GM21526 (cell line): ENCODE measurements at regions not wholly inside any gene's neighbourhood (a gene's known extent, or its start where the extent isn't known, plus 50 kb on each side); places are given as distances from the start of the nearest gene placed in this dataset.

Experiments used
- ATAC-seq: cut with Tn5 transposase; IDR thresholded peaks from one replicate; pipeline ENCODE4 v1.9.1; 2021; ENCODE audit warnings: moderate library complexity; ENCODE audit not compliant: unreplicated experiment, low FRiP score

- no peak for ATAC-seq
These were observed 316.6 kb upstream of the MEX3C start for GRCh38 chr18:51514128-51514527.

GRCh38 chr18:51516478-51517038 lies 319.1 kb upstream of the MEX3C start:
- no peak for ATAC-seq

- ATAC-seq, result no peak
These were observed 322.1 kb upstream of the MEX3C start for GRCh38 chr18:51519571-51519970.

GRCh38 chr18:51520676-51521180 lies 323.2 kb upstream of the MEX3C start:
- no peak for ATAC-seq

GRCh38 chr18:51522338-51522737 lies 324.9 kb upstream of the MEX3C start:
- no peak for ATAC-seq

- ATAC-seq, result no peak
These were observed 325.3 kb upstream of the MEX3C start for GRCh38 chr18:51522821-51523220.

GRCh38 chr18:51523671-51524070 lies 326.2 kb upstream of the MEX3C start:
- no peak for ATAC-seq

GRCh38 chr18:51525453-51526225 lies 328.2 kb upstream of the MEX3C start:
- ATAC-seq, result no peak

GRCh38 chr18:51527826-51528225 lies 330.3 kb upstream of the MEX3C start:
- no peak for ATAC-seq

- no peak for ATAC-seq
These were observed 334.0 kb upstream of the MEX3C start for GRCh38 chr18:51531501-51531900.

- ATAC-seq, result no peak
These were observed 340.0 kb upstream of the MEX3C start for GRCh38 chr18:51537487-51537886.

- no peak for ATAC-seq
These were observed 343.1 kb upstream of the MEX3C start for GRCh38 chr18:51540562-51540961.

GRCh38 chr18:51541230-51541629 lies 343.7 kb upstream of the MEX3C start:
- no peak for ATAC-seq

GRCh38 chr18:51543658-51544155 lies 346.2 kb upstream of the MEX3C start:
- no peak for ATAC-seq

- no peak for ATAC-seq
These were observed 348.0 kb upstream of the MEX3C start for GRCh38 chr18:51545446-51545845.

GRCh38 chr18:51559198-51559901 lies 361.9 kb upstream of the MEX3C start:
- ATAC-seq, result no peak

- ATAC-seq, result no peak
These were observed 362.4 kb upstream of the MEX3C start for GRCh38 chr18:51559902-51560287.

GRCh38 chr18:51561821-51562220 lies 364.3 kb upstream of the MEX3C start:
- no peak for ATAC-seq

GRCh38 chr18:51562866-51563265 lies 365.4 kb upstream of the MEX3C start:
- no peak for ATAC-seq

GRCh38 chr18:51563396-51563795 lies 365.9 kb upstream of the MEX3C start:
- no peak for ATAC-seq

- ATAC-seq, result no peak
These were observed 370.7 kb upstream of the MEX3C start for GRCh38 chr18:51568151-51568550.
